Neural crest cell (in vitro differentiated cells): ENCODE measurements at regions not wholly inside any gene's neighbourhood (a gene's known extent, or its start where the extent isn't known, plus 50 kb on each side); places are given as distances from the start of the nearest gene placed in this dataset.

Source experiments
- DNase-seq: peaks from one replicate; pipeline ENCODE4 v3.0.0; 2021; ENCODE audit warnings: low read depth, mixed read lengths, low spot score
- H3K27ac Mint-ChIP-seq: one replicate; pipeline ENCODE4 v1.8.0; 2021; ENCODE audit warnings: mild to moderate bottlenecking, mixed read lengths; ENCODE audit not compliant: unreplicated experiment
- H3K27me3 Mint-ChIP-seq: 2 replicates; pipeline ENCODE4 v1.8.0; 2021; ENCODE audit warnings: low read depth, mild to moderate bottlenecking, mixed read lengths
- H3K36me3 Mint-ChIP-seq: 2 replicates; pipeline ENCODE4 v1.8.0; 2021; ENCODE audit warnings: low read depth, mild to moderate bottlenecking, mixed read lengths
- H3K4me1 Mint-ChIP-seq: 2 replicates; pipeline ENCODE4 v1.8.0; 2021; ENCODE audit warnings: mixed read lengths
- H3K4me3 Mint-ChIP-seq: one replicate; pipeline ENCODE4 v1.8.0; 2021; ENCODE audit warnings: mild to moderate bottlenecking, mixed read lengths
- H3K9me3 Mint-ChIP-seq: 2 replicates; pipeline ENCODE4 v1.8.0; 2021; ENCODE audit warnings: mixed read lengths
- TF ChIP-seq, protein P1 (sequence below): fragments of 200-600 bp; sonication (generic); conservative IDR thresholded peaks from 2 replicates; pipeline ENCODE4 v1.5.0; 2021; ENCODE audit warnings: antibody characterized with exemption, mild to moderate bottlenecking

- peak overlapping the region; percentile 59 for H3K27ac Mint-ChIP-seq
- H3K4me3 Mint-ChIP-seq, result no peak overlapping the region
- H3K27me3 Mint-ChIP-seq, result no peaks in the 10 kb centered on the region
- H3K4me1 Mint-ChIP-seq, result peaks cover 5% of the 10 kb centered on the region
- H3K9me3 Mint-ChIP-seq, result peaks cover 5% of the 10 kb centered on the region
- no peak for DNase-seq
- TF ChIP-seq, protein P1, sequence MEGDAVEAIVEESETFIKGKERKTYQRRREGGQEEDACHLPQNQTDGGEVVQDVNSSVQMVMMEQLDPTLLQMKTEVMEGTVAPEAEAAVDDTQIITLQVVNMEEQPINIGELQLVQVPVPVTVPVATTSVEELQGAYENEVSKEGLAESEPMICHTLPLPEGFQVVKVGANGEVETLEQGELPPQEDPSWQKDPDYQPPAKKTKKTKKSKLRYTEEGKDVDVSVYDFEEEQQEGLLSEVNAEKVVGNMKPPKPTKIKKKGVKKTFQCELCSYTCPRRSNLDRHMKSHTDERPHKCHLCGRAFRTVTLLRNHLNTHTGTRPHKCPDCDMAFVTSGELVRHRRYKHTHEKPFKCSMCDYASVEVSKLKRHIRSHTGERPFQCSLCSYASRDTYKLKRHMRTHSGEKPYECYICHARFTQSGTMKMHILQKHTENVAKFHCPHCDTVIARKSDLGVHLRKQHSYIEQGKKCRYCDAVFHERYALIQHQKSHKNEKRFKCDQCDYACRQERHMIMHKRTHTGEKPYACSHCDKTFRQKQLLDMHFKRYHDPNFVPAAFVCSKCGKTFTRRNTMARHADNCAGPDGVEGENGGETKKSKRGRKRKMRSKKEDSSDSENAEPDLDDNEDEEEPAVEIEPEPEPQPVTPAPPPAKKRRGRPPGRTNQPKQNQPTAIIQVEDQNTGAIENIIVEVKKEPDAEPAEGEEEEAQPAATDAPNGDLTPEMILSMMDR, result no peak
- H3K36me3 Mint-ChIP-seq, result no peaks in the 10 kb centered on the region
These were observed 251.2 kb upstream of the ID2 start for GRCh38 chr2:8430628-8431027.

DNA sequence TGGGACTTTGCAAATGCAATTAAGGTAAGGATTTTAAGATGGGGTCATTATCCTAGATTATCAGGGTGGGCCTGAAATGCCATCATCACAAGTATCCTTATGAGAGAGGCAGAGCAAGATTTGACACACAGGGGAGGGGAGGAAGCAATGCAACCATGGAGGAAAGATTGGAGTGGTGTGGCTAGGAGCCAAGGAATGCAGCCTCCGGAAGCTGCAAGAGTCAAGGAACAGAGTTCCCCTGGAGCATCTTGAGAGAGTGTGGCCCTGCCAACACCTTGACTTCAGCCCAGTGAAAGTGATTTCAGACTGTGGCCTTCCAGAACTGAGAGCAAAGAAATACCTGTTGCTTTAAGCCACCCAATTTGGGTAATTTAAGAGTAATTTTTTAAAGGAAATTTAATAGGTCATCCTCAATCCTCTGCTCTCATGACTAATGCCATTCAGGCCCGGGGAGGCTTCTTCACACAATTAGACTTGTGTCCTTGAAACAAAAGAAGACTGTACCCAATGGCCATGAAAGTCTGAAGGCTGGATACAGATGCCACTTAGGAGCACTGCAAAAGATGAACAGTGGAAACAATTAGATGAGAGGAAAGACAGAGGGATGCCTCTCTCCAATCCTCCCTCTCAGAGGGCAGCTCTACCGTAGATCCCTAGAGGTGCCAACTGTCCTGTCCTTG, 250.3 kb upstream of the ID2 start:
- no peak overlapping the region for H3K27ac Mint-ChIP-seq
- no peak for DNase-seq
- no peak overlapping the region for H3K4me3 Mint-ChIP-seq
- H3K9me3 Mint-ChIP-seq, result peaks cover 4% of the 10 kb centered on the region
- H3K36me3 Mint-ChIP-seq, result no peaks in the 10 kb centered on the region
- peaks cover 3% of the 10 kb centered on the region for H3K4me1 Mint-ChIP-seq
- TF ChIP-seq, protein P1, result no peak
- no peaks in the 10 kb centered on the region for H3K27me3 Mint-ChIP-seq

GRCh38 chr2:8432706-8433336, 249.0 kb upstream of the ID2 start:
- DNase-seq, result no peak
- Mint-ChIP-seq H3K4me1 (no peaks in the 10 kb centered on the region), H3K27me3 (no peaks in the 10 kb centered on the region), H3K27ac (peak overlapping the region; percentile 19), H3K4me3 (no peak overlapping the region), H3K36me3 (no peaks in the 10 kb centered on the region), H3K9me3 (peaks cover 5% of the 10 kb centered on the region)
- TF ChIP-seq, protein P1, result no peak

DNA sequence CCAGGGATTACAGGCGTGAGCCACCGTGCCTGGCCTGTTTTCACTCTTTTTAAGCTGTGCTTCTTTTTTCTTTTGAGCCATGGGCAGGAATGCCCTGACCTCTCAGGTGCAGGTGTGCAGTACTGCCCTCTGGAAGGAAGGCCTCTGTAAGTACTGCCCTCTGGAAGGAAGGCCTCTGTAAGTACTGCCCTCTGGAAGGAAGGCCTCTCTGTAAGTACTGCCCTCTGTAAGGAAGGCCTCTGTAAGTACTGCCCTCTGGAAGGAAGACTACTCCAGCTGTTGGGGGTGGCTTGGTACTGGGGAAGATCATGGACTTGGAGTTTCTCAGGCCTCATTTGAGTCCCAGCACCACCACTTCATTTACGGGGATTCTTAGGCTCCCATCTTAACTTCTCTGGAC, 248.5 kb upstream of the ID2 start:
- Mint-ChIP-seq H3K27me3 (no peaks in the 10 kb centered on the region), H3K36me3 (no peaks in the 10 kb centered on the region), H3K9me3 (peaks cover 5% of the 10 kb centered on the region), H3K27ac (no peak overlapping the region), H3K4me1 (no peaks in the 10 kb centered on the region), H3K4me3 (no peak overlapping the region)
- TF ChIP-seq, protein P1, result no peak
- no peak for DNase-seq

DNA sequence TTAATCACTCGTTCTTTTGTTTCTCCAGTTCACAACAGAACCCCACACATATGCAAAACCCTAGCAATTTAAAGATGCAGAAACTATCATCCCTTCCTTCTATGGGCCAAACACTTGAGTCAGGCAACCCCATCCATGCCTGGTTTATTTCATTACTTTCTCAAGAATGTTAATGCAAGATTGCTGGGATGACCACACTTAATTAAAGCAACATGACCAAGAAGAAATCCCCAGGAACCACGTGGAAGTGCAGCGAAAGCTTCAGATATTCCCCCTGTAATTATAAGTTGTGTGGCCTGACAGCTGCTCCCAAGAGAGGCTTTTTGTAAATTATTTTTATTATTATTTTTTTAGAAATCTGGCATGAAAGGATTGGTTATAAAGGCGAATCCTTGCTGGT, 246.2 kb upstream of the ID2 start:
- H3K36me3 Mint-ChIP-seq, result no peaks in the 10 kb centered on the region
- DNase-seq, result no peak
- H3K9me3 Mint-ChIP-seq, result peaks cover 5% of the 10 kb centered on the region
- H3K4me1 Mint-ChIP-seq, result no peaks in the 10 kb centered on the region
- H3K27me3 Mint-ChIP-seq, result no peaks in the 10 kb centered on the region
- H3K4me3 Mint-ChIP-seq, result no peak overlapping the region
- no peak overlapping the region for H3K27ac Mint-ChIP-seq
- TF ChIP-seq, protein P1, result no peak
